Aorta (tissue), 5 donors: ENCODE measurements at regions not wholly inside any gene's neighbourhood (a gene's known extent, or its start where the extent isn't known, plus 50 kb on each side); places are given as distances from the start of the nearest gene placed in this dataset.

ENCODE experiments used
- ATAC-seq: fragments of 200-7000 bp; cut with Tn5 transposase; one replicate; pipeline ENCODE4 v1.9.1; 2022; ENCODE audit warnings: moderate library complexity; ENCODE audit not compliant: low FRiP score
- DNase-seq, 2 donors: peaks; one replicate each; pipeline ENCODE4 v3.0.0-alpha.2; 2020
- H3K27ac ChIP-seq, 2 donors: one replicate each; pipeline ENCODE4 v1.5.1; 2013; ENCODE audit warnings: low read length in 2 of 2, mild to moderate bottlenecking in 2 of 2, moderate library complexity in 2 of 2, control low read depth in 1 of 2, inconsistent platforms in 1 of 2, low read depth in 1 of 2
- H3K27me3 ChIP-seq, 2 donors: one replicate each; pipeline ENCODE4 v1.6.1; 2013; ENCODE audit warnings: control low read depth in 1 of 2, low read length in 1 of 2, mild to moderate bottlenecking in 1 of 2, moderate library complexity in 1 of 2; ENCODE audit not compliant: insufficient read depth in 2 of 2, control insufficient read depth in 1 of 2
- H3K36me3 ChIP-seq, 2 donors: one replicate each; pipeline ENCODE4 v1.6.1; 2013; ENCODE audit warnings: control low read depth in 1 of 2, low read length in 1 of 2, mild to moderate bottlenecking in 1 of 2; ENCODE audit not compliant: insufficient read depth in 2 of 2, control insufficient read depth in 1 of 2
- H3K4me1 ChIP-seq, 2 donors: one replicate each; pipeline ENCODE4 v1.6.1; 2013; ENCODE audit warnings: low read length in 2 of 2, control low read depth in 1 of 2, mild to moderate bottlenecking in 1 of 2, moderate library complexity in 1 of 2; ENCODE audit not compliant: insufficient read depth in 2 of 2, control insufficient read depth in 1 of 2
- H3K4me3 ChIP-seq, 2 donors: one replicate each; pipeline ENCODE4 v1.5.1; 2013; ENCODE audit warnings: low read length in 2 of 2, control low read depth in 1 of 2, mild to moderate bottlenecking in 1 of 2
- H3K9me3 ChIP-seq: one replicate; pipeline ENCODE4 v1.6.1; 2013; ENCODE audit warnings: mild to moderate bottlenecking, low read length; ENCODE audit not compliant: control insufficient read depth
- WGBS, 2 donors: extraction: QIAGEN DNeasy Blood & Tissue Kit; methylation state at CpG; one replicate each; pipeline ENCODE4 v1.1.7; 2013; 5-methylcytosine and 5-hydroxymethylcytosine counted together
- intact Hi-C, 2 donors: fragments of 100-400 bp; cut with DNase I; formaldehyde crosslinking; loops; one replicate each; pipeline versions ENCODE4 v1.14.2 to v1.15.0; 2022
- donor health status: healthy with polysubstance abuse.
- donor health status: Bipolar disorder and iron deficiency.
- donor health status: DM: no; HTN: no; CAD: no.
- donor health status: DM: no; HTN: no; CAD: no.
- donor health status: DM: yes; HTN: yes; CAD: no.

DNA sequence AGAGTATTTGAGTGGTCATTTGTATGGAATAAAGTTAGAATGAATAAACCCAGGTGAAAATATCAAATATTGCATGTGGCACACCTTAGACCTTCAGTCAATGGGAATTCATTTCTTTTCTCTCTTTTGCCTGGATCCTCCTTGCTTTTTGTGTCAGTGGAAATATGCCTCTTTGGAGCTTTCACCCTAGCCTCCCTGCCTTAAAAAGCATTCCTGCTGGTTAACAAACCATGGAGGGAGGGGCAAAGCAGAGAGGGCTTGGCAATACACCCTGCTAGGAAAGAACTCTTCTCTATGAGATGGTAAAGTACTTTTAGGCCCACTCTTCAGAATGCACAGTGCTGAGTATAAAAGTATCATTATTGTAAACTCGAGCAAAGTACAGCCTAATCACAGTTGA, 383.7 kb downstream of the DMAC1 start:
- ATAC-seq (no peak), DNase-seq (no peak)
- WGBS, 2 donors = 0 to 13% methylated on average over 1 of the region's 1 CpG
- H3K9me3 ChIP-seq = peaks cover 2% of the 10 kb centered on the region
- H3K27me3 ChIP-seq = no peaks in the 10 kb centered on the region
- intact Hi-C loops = no loop called here
- H3K4me1 ChIP-seq = no peaks in the 10 kb centered on the region
- no peak overlapping the region for H3K27ac ChIP-seq
- no peak overlapping the region for H3K4me3 ChIP-seq
- H3K36me3 ChIP-seq = no peaks in the 10 kb centered on the region

DNA sequence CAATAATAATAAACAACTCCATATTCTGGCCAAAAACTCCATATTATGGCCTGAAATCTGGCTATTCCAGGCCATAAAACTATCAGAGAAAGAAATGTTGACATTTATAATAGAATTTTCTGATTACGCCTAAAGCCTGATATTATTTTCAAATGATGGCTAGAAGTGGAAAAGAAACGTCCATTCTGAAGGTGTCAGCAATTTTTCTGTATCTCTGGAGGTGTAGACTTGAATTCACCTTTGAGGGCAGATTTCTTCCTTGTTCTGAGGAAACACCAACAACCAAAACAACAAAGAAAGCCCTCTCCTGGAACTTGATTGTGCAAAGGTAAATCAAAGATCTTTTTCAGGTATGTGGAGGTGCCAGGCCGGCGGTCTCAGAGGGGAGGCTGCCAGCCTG, 390.7 kb downstream of the DMAC1 start:
- intact Hi-C loops = no loop called here
- Histone ChIP-seq H3K4me1 (no peaks in the 10 kb centered on the region), H3K4me3 (no peak overlapping the region), H3K27ac (no peak overlapping the region), H3K9me3 (no peaks in the 10 kb centered on the region), H3K36me3 (no peaks in the 10 kb centered on the region), H3K27me3 (no peaks in the 10 kb centered on the region)
- 94 to 95% methylated on average over 4 of the region's 4 CpGs for WGBS, 2 donors
- DNase-seq (no peak), ATAC-seq (no peak)

DNA sequence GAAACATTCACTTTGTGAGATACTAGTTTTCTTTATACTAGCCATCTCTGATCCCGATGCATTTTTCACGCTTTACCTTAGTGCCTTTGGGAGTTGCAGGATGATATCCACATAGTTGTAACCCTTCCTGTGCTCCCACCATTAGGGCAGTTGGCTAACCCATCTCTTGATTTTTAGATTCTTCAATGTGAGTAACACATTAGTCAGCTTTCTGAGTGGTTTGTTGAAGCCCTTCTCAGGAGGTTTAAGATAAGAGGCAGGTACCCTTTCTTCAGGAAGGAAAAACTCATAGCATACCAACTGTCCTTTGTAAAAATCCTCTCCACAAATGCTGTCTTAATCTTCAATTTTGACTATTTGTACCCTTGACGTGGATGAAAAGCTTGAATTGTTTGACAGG, 392.3 kb downstream of the DMAC1 start:
- no peaks in the 10 kb centered on the region for H3K36me3 ChIP-seq

DNA sequence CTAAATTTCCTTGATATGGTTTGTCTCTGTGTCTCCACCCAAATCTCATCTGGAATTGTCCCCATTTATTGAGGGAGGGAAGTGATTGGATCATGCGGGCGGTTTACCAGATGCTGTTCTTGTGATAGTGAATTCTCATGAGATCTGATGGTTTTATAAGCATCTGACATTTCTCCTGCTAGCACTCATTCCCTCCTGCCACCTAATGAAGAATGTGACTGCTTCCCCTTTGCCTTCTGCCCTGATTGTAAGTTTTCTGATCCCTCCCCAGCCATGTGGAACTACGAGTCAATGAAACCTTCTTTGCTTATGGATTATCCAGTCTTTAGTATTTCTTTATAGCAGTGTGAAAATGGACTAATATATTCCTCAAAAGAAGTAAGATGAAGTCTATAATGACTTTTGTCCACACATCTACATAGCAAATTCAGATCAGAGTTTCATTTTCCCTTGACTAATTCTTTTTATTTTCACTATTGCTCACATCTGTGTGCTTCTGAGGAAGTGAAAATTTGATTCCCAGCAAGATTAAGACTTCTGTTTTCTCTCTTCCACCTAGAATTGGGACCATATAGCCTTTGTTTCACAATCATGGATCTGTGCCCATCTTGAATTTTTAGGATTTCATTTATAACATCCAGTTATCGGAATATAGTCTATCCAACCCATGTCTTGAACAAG, 393.5 kb downstream of the DMAC1 start:
- intact Hi-C loops = no loop called here
- ATAC-seq (no peak), DNase-seq (no peak)
- no peaks in the 10 kb centered on the region for H3K36me3 ChIP-seq
- no peaks in the 10 kb centered on the region for H3K4me1 ChIP-seq
- WGBS, 2 donors = 95 to 97% methylated on average over 4 of the region's 4 CpGs
- H3K9me3 ChIP-seq = no peaks in the 10 kb centered on the region
- no peak overlapping the region for H3K4me3 ChIP-seq
- H3K27me3 ChIP-seq = no peaks in the 10 kb centered on the region
- H3K27ac ChIP-seq = no peak overlapping the region

More for the DNA sequence above, 392.3 kb downstream of the DMAC1 start:
- whole genome bisulfite sequencing, 2 donors = 97 to 98% methylated on average over 3 of the region's 3 CpGs
- Histone ChIP-seq H3K9me3 (no peaks in the 10 kb centered on the region), H3K4me3 (no peak overlapping the region), H3K4me1 (no peaks in the 10 kb centered on the region), H3K27me3 (no peaks in the 10 kb centered on the region), H3K27ac (no peak overlapping the region)
- intact Hi-C loops = no loop called here
- DNase-seq (no peak), ATAC-seq (no peak)

DNA sequence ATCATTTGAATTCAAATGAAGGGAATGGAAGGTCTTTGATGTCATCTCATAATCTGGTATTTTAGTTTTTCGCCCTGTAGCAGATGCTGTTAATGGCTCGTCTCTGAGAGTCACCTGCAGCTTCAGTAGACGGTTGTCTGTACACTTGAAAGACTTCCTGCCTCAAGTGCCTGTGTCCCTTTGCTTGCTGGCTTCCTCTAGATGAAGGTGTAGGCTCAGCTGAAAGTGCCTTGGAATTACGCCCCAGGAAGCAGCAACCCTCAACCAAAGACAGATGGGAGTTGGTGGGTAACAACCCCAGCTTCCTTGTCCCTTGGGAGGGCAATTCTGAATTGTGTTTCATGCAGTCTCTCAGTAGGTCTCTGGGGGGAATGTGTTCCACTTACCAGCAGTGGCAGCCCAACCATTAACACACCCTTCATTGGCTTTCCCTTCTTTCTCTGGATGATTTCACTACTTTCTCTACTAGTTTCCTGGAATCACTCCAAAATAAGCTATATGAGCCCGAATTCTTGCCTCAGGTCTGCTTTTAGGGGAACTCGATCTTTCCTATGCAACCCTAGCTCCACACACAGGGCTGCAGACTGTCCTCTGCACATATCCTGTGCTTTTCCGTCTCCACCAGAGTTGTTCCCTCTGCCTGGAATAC, 395.6 kb downstream of the DMAC1 start:
- no peak overlapping the region for H3K27ac ChIP-seq
- intact Hi-C loops = no loop called here
- DNase-seq = no peak
- H3K9me3 ChIP-seq = no peaks in the 10 kb centered on the region
- H3K27me3 ChIP-seq = no peaks in the 10 kb centered on the region
- H3K4me1 ChIP-seq = no peaks in the 10 kb centered on the region
- ATAC-seq = no peak
- H3K36me3 ChIP-seq = no peaks in the 10 kb centered on the region
- WGBS, 2 donors = 65 to 68% methylated on average over 7 of the region's 7 CpGs
- H3K4me3 ChIP-seq = no peak overlapping the region

DNA sequence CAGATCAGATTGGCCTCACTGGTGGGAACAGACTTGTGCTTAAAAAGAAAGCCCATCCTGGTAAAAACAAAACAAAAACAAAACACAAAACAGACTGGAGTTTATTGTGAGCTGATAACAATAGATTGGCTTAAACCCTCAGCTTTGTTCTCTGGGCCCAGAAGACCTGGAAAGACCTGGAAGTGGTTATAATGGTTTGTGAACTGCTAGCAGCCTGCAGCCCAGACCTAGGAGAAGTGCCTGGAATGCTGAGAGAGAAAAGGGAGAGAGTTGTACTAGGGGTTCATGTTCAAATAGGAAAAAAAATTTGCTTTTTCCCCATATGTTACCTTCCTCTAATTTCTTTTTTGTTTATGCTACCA, 396.6 kb downstream of the DMAC1 start:
- no peaks in the 10 kb centered on the region for H3K4me1 ChIP-seq
- DNase-seq = no peak
- H3K27ac ChIP-seq = no peak overlapping the region
- ATAC-seq = no peak
- H3K36me3 ChIP-seq = no peaks in the 10 kb centered on the region
- intact Hi-C loops = no loop called here
- H3K27me3 ChIP-seq = no peaks in the 10 kb centered on the region
- no peak overlapping the region for H3K4me3 ChIP-seq
- H3K9me3 ChIP-seq = no peaks in the 10 kb centered on the region

DNA sequence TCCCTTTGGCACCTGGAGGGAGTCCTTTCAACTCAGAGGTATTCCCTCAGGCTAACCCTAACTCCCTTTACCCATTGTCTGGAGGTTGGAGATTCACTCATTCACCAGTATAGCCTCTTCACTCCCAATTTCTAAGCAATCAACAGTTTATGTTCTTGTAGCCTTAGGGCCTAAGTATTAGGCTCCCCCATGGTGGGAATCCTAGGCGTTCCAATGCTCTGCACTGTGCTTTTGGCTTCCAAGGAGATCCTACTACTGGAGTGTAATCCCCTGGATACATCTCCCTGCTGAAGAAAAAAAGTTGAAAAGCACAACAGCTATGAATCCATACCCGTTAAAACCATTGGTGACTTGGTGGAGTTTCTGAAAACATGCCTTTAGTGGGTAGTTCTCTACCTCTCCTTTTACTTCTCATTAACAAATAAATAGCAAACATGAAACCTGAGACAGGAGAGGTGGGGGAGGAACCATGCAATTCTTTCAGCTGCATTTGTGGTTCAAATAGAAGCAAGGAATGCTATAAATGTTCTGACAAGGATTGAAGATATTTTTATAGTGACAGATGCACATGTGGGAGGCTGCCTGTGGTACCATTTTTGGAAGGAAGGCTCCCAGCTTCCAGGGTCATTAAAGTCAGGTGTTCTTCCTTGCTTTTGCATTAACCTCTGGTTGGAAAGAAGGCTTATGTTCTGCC, 397.1 kb downstream of the DMAC1 start:
- Histone ChIP-seq H3K4me1 (no peaks in the 10 kb centered on the region), H3K9me3 (no peaks in the 10 kb centered on the region), H3K36me3 (no peaks in the 10 kb centered on the region), H3K4me3 (no peak overlapping the region), H3K27me3 (no peaks in the 10 kb centered on the region), H3K27ac (no peak overlapping the region)
- 16 to 58% methylated on average over 2 of the region's 2 CpGs for WGBS, 2 donors
- DNase-seq (no peak), ATAC-seq (no peak)
- intact Hi-C loops = no loop called here

DNA sequence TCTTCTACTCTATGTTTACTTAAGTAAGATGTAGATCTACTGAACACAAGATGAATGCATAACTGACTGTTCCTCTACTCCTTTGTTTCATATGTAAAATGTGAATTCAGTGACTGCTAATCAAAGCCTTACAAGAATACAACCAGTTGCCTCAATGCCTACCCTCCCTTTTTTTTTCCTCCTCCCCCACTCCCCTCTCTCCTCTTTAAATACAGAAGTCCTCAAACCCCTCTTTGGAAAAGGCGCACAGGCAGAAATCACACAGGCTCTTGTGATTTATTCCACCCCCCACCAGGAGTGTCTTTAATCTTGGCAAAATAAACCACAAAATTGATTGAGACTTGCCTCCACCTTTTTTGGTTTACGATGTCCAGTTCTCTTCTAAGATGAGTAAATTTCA, 398.5 kb downstream of the DMAC1 start:
- WGBS, 2 donors = 96% methylated on average over 2 of the region's 2 CpGs
- ATAC-seq = no peak
- intact Hi-C loops = no loop called here

More for the DNA sequence above, 398.5 kb downstream of the DMAC1 start:
- Histone ChIP-seq H3K4me1 (no peaks in the 10 kb centered on the region), H3K4me3 (no peak overlapping the region), H3K27me3 (no peaks in the 10 kb centered on the region), H3K27ac (no peak overlapping the region), H3K36me3 (no peaks in the 10 kb centered on the region), H3K9me3 (no peaks in the 10 kb centered on the region)
- no peak for DNase-seq
